ACC112 (cell line): ENCODE measurements at regions not wholly inside any gene's neighbourhood (a gene's known extent, or its start where the extent isn't known, plus 50 kb on each side); places are given as distances from the start of the nearest gene placed in this dataset.

Source experiments
- H2AFZ ChIP-seq: fragments of 200-600 bp; sonication (generic); one replicate; pipeline ENCODE4 v1.6.0; 2017; ENCODE audit warnings: antibody characterized with exemption, low read length; ENCODE audit not compliant: unreplicated experiment
- H3K27ac ChIP-seq: fragments of 200-600 bp; sonication (generic); 2 replicates; pipeline ENCODE4 v1.5.1; 2014; ENCODE audit warnings: low read depth, mild to moderate bottlenecking, antibody characterized with exemption, low read length, moderate library complexity
- H3K27me3 ChIP-seq: fragments of 200-600 bp; sonication (generic); 2 replicates; pipeline ENCODE4 v1.6.1; 2014; ENCODE audit warnings: mild to moderate bottlenecking, antibody characterized with exemption, low read length, moderate library complexity, mixed read lengths; ENCODE audit not compliant: insufficient read depth
- H3K36me3 ChIP-seq: fragments of 200-600 bp; sonication (generic); 2 replicates; pipeline ENCODE4 v1.6.1; 2016; ENCODE audit warnings: mild to moderate bottlenecking, antibody characterized with exemption, low read length, moderate library complexity, mixed read lengths; ENCODE audit not compliant: insufficient read depth
- H3K4me1 ChIP-seq: fragments of 200-600 bp; sonication (generic); one replicate; pipeline ENCODE4 v1.6.1; 2016; ENCODE audit warnings: low read length, mixed read lengths; ENCODE audit not compliant: insufficient read depth, unreplicated experiment, control insufficient read depth
- H3K4me3 ChIP-seq: fragments of 200-600 bp; sonication (generic); 2 replicates; pipeline ENCODE4 v1.5.1; 2014; ENCODE audit warnings: mild to moderate bottlenecking, low read depth, low read length
- H3K79me2 ChIP-seq: fragments of 200-600 bp; sonication (generic); one replicate; pipeline ENCODE4 v1.6.0; 2016; ENCODE audit warnings: low read length; ENCODE audit not compliant: control insufficient read depth, unreplicated experiment, insufficient read depth

DNA sequence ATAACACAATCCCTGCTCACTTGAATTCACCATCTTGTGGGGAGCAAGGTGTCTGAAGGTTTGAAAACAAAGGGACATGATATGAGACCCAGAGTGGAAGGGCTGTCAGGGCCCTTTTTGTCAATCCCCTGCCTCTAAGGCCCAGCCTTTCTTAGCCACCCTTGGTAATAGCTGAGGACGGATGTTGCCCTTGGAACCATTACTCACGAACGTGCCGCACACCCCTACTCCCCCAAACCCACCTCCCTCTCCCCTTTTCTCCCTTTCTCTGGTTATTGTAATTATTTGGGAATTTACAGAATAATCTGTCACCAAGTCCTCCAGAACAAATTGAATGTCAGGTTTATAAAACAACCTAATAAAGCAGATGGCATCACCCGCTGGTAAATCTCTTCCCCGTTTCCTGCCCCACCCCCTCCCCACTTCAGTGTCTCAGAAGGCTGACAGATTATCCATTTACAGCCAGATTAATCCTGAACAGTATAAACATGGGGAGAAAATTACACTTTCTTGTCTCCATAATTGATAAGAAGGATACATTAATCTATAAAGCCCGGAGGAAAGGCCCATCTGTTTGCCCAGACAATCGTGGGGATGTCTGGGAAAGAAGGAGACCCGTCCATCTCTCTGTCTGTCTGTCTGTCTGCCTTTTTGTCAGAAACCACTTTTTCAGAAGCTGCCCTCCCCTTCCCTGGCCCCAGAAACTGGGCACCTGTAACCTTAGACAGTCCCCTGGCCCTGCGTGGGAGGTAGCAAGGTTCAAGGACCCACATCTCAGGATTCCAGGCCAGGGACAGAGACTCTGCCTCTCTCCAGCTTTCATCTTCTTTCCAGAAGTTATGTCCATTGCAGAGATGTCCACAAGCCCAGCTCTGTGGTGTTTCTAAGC is 60.6 kb upstream of the CD34 start:
- Histone ChIP-seq H3K79me2 (no peaks in the 10 kb centered on the region), H3K4me3 (no peak overlapping the region), H3K27me3 (peaks cover 31% of the 10 kb centered on the region), H3K4me1 (no peaks in the 10 kb centered on the region), H3K36me3 (no peaks in the 10 kb centered on the region), H3K27ac (no peak overlapping the region), H2AFZ (no peak overlapping the region)

DNA sequence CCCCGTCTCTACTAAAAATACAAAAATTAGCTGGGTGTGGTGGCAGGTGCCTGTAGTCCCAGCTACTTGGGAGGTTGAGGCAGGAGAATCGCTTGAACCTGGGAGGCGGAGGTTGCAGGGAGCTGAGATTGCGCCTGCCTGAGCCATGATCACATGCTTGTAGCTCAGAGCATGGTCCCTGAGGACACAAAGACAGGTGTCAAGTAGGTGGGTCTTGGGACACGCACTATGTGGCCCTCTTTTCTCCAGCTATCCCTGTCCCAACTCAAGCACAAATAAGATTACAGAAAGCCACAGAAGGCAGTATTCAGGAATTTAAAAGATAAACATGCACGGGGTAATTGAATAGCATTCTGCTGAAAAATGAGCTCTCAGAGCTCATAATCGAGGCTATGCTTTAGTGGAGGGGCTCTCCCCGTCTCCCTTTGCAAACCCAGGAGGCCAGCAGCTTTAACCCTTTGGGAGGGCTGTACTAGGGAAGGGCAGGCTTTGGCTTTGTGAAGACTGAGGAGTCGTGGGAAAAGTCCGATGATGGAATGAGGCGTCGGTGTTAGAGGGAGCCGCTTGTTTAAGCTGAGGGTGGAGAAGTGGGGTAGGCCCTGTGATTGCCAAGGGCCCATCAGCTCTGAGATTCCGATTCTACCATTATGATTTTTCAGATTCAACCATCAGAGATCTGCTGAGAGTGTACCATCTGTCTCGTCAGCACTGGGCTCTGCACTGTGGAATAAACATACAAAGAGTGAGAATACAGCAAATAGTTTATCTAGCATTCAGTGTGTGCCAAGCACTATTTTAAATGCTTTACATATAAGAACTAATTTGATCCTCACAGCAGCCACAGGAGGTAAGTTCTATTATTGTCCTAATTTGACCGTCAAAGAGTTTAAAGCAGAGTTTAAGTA is 59.7 kb upstream of the CD34 start:
- H3K4me3 ChIP-seq, result no peak overlapping the region
- H3K27ac ChIP-seq, result no peak overlapping the region
- H3K36me3 ChIP-seq, result no peaks in the 10 kb centered on the region
- no peaks in the 10 kb centered on the region for H3K79me2 ChIP-seq
- H3K27me3 ChIP-seq, result peaks cover 30% of the 10 kb centered on the region
- H3K4me1 ChIP-seq, result no peaks in the 10 kb centered on the region
- no peak overlapping the region for H2AFZ ChIP-seq

DNA sequence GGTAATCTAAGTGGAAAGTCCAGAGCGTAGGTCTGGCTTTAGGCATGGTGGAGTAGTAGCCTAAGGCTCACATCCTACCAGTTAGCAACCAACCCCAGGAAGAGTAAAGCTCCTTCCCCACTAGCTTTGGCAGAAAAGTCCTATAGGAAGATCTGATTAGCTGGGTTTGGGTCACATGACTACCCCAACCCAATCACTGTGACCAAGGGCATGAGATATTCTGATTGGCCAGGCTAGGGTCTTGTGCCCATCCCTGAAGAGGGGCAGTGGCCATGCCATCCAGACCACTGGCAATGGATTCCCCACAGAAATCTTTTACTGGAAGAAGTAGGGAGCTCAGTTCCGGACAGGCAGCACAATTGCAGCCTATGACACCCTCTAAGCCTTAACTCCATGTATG is 58.6 kb upstream of the CD34 start:
- Histone ChIP-seq H3K27ac (no peak overlapping the region), H3K4me3 (no peak overlapping the region), H3K79me2 (no peaks in the 10 kb centered on the region), H2AFZ (no peak overlapping the region), H3K4me1 (peaks cover 7% of the 10 kb centered on the region), H3K27me3 (peaks cover 22% of the 10 kb centered on the region), H3K36me3 (no peaks in the 10 kb centered on the region)

DNA sequence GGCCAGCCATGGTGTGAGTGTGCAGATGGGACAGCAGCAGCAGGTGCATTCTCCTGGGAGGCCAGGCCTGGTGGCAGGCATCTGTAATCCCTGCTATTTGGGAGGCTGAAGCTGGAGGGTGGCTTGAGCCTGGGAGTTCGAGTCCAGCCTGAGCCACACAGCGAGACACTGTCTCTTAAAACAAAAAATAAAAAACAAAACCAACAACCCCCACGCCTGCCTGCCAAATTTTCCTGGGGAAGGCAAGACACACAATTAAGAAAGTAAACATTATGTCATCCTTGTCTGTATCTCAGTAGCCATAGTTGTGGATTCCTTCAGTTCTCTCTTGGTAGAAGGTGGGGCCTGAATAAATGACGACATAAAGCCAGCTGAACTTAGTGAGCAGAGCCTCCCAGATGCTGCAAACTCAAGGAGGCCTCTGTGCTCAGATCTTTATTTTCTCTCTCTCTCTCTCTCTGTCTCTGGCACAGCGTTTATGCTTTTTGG is 57.6 kb upstream of the CD34 start:
- Histone ChIP-seq H2AFZ (no peak overlapping the region), H3K79me2 (no peaks in the 10 kb centered on the region), H3K4me3 (no peak overlapping the region), H3K27me3 (peaks cover 13% of the 10 kb centered on the region; the same call in 1 of the 2 replicates), H3K27ac (no peak overlapping the region), H3K4me1 (peaks cover 16% of the 10 kb centered on the region), H3K36me3 (no peaks in the 10 kb centered on the region)

DNA sequence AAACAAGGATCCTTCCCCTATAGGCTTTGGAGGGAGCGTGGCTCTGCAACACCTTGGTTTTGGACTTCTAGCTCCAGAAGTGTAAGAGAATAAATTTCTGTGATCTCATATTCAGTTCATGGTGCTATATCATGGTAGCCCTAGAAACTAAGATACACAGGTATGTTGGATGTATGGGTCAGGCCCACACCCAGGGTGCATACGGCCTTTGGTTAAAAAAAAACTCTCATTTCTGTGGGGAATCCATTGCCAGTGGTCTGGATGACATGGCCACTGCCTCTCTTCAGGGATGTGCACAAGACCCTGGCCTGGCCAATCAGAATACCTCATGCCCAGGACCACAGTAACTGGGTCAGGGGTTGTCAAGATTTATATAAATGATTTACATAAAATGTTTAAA is 56.8 kb upstream of the CD34 start:
- Histone ChIP-seq H3K27ac (no peak overlapping the region), H2AFZ (no peak overlapping the region), H3K79me2 (no peaks in the 10 kb centered on the region), H3K4me1 (peaks cover 18% of the 10 kb centered on the region), H3K4me3 (no peak overlapping the region), H3K27me3 (0 out of 2 replicates have a peak, but pooled peaks cover 7% of the 10 kb centered on the region), H3K36me3 (no peaks in the 10 kb centered on the region)

DNA sequence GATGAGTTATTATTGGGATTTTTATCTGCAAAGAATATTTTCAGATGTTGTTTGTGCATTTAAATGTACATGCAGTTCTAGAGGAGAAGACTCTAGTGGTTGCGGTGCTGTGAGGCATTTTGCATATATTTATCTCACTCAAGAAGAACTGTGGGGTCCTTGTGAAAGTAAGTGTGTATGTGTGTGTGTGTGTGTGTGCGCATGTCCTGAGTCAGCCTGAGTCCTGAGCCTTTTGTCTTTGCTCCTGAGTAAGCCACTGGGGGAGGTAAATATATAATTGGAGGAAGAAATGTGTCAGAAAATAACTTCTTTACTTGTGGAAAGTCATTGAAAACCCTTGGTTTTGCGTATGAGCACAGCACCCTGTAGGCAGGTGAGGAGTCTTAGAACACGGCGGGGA is 55.6 kb upstream of the CD34 start:
- Histone ChIP-seq H2AFZ (no peak overlapping the region), H3K4me3 (no peak overlapping the region), H3K27ac (no peak overlapping the region), H3K36me3 (no peaks in the 10 kb centered on the region), H3K4me1 (peaks cover 24% of the 10 kb centered on the region), H3K27me3 (no peaks in the 10 kb centered on the region), H3K79me2 (no peaks in the 10 kb centered on the region)

DNA sequence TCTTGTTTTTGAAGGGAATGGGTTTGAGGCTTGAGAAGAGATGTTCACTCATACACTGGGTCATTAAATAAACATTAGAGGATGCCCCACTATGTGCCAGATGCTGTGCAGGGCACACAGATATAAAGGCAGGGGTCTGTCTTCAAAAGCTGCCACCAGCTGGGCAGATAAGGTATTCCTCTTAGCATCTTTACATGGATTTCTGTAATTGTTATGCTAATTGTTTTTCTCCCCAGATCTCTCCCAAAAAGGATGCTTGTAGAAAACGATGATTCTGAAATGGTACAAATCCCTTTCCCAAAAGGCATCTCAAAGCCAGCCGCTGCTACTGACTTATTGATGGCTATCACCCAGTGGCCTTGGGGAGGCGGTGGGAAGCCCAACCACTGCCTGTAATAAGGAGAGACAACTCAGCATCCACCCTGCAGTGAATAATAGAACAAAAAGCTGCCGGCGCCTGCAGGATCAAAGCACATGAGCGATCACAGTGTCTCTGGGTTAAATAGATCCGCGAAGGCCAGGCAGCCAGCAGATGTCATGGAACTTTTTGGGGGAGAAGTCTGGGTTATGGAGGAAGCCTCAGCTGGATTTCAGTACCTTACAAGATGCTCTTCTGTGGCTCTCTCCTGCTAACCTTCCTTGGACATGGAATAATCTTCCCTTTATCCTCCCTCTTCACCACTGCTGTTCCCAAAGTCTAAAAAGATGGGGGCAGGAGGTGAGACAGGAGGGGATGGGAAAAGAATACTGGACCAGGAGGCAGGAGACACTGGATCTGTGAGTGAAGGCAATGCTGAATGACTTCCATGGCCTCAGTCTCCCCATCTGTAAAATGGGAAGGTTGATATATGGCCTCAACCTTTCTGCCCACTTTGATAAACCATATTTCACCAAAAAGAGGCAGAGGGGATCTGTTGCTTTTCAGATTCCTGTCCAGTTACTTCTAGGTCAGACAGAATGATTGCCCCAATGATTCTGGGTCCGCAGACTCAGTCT is 54.8 kb upstream of the CD34 start:
- no peak overlapping the region for H2AFZ ChIP-seq
- no peak overlapping the region for H3K27ac ChIP-seq
- H3K36me3 ChIP-seq, result no peaks in the 10 kb centered on the region
- H3K27me3 ChIP-seq, result no peaks in the 10 kb centered on the region
- no peaks in the 10 kb centered on the region for H3K79me2 ChIP-seq
- H3K4me1 ChIP-seq, result peaks cover 24% of the 10 kb centered on the region
- no peak overlapping the region for H3K4me3 ChIP-seq

DNA sequence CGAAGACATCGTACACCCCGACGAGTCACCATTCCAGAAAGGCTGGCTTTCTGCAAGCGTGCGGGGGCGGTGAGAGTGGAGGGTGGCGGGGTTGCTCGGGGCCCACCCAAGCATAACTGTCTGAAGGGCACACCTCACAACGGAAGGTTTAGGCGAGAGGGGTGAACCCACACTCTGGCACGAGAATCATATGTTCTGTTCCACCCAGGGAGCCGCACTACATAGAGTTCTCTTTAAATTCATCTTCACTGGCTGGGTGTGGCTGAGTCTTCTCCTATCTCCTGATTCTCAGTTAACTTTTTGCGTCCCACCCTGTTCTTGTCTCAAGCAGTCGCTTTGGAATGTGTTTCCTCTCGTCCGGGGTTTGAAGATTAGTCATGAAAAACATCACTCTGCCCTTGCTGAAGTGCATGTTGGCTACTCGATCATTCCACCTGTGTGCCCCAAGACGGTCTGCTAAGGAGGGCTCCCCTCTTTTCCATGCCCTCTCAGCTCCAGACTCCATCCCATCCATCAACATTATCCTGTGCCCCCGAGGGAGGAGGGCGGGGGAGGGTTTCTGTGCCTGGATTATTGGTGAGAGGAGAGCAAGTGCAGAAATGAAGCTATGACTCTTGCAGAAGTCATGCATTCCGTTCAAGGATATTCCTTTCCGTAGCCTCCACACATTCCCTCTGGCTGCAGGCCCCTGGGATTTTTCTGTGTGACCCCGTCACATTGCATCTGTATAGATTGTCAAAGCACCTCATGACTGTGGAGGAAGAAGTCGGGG is 53.5 kb upstream of the CD34 start:
- no peaks in the 10 kb centered on the region for H3K27me3 ChIP-seq
- H3K79me2 ChIP-seq, result no peaks in the 10 kb centered on the region
- H3K27ac ChIP-seq, result peak overlapping the region; percentile 37
- H3K4me3 ChIP-seq, result peak overlapping the region; percentile 74
- no peaks in the 10 kb centered on the region for H3K36me3 ChIP-seq
- peaks cover 24% of the 10 kb centered on the region for H3K4me1 ChIP-seq
- peak overlapping the region; percentile 59 for H2AFZ ChIP-seq

DNA sequence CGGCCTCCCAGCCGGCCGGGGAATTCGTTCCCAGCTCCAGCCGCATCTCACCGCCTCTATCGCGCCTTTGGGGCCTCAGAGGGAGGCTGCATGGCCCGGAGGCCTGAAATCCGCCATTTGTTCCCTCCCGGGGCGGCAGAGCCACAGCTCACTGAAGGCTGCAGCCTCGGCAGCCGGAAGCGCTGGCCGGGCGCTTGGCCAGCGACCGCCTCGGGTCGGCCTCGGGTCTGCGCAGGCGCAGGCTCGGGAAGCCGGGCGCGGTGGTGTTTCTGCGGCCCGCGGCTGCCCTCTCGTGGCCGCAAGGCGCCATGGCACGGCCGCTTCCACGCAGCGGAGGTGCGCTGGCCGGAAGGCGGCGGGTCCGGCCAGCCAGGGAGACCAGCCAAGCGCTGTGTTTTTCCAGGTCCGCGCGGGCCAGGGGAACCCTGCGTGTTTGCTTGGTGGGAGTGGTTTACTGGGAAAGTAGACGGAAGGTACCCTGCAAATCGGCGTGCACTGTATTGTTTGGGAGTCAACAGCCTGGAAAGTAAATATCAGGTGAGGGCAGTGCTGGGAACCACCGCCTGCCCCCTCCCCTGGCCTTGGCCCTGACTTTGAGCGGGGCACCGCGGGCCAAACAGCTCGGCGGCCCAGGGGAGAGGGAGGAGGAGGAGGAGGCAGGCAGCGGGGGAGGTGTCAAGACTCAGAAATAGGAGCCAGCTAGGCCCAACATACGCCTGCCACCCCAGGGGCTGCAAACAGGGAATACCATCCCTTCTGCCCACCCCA is 52.7 kb upstream of the CD34 start:
- Histone ChIP-seq H3K4me1 (peaks cover 27% of the 10 kb centered on the region), H2AFZ (peak overlapping the region; percentile 86), H3K27ac (peak overlapping the region; percentile 37), H3K36me3 (no peaks in the 10 kb centered on the region), H3K79me2 (no peaks in the 10 kb centered on the region), H3K4me3 (peak overlapping the region; percentile 74), H3K27me3 (no peaks in the 10 kb centered on the region)
